H9 (cell line): ENCODE measurements at regions not wholly inside any gene's neighbourhood (a gene's known extent, or its start where the extent isn't known, plus 50 kb on each side); places are given as distances from the start of the nearest gene placed in this dataset.

Experiments used
- DNase-seq: peaks from one replicate; pipeline ENCODE4 v3.0.0-alpha.2; 2017
- H2AFZ ChIP-seq: one replicate; pipeline ENCODE4 v1.6.1; 2013; ENCODE audit warnings: mild to moderate bottlenecking, low read length, control low read depth, moderate library complexity
- H2AK5ac ChIP-seq: 2 replicates; pipeline ENCODE4 v1.6.1; 2013; ENCODE audit warnings: low read length, control low read depth, mixed read lengths; ENCODE audit not compliant: insufficient read length
- H2BK120ac ChIP-seq: one replicate; pipeline ENCODE4 v1.6.1; 2013; ENCODE audit warnings: low read depth, mild to moderate bottlenecking, low read length, control low read depth, inconsistent platforms; ENCODE audit not compliant: poor library complexity, severe bottlenecking
- H2BK12ac ChIP-seq: 2 replicates; pipeline ENCODE4 v1.6.1; 2013; ENCODE audit warnings: low read length, control low read depth, mixed read lengths, low read depth; ENCODE audit not compliant: insufficient read length
- H2BK15ac ChIP-seq: 2 replicates; pipeline ENCODE4 v1.6.1; 2013; ENCODE audit warnings: low read depth, low read length, control low read depth
- H2BK20ac ChIP-seq: one replicate; pipeline ENCODE4 v1.6.1; 2013; ENCODE audit warnings: low read depth, mild to moderate bottlenecking, low read length, control low read depth, inconsistent platforms; ENCODE audit not compliant: poor library complexity, severe bottlenecking
- H2BK5ac ChIP-seq: 2 replicates; pipeline ENCODE4 v1.6.1; 2013; ENCODE audit warnings: low read length, control low read depth, mixed read lengths; ENCODE audit not compliant: insufficient read length
- H3K14ac ChIP-seq: 2 replicates; pipeline ENCODE4 v1.6.1; 2013; ENCODE audit warnings: low read length, control low read depth; ENCODE audit not compliant: insufficient read depth
- H3K18ac ChIP-seq: 2 replicates; pipeline ENCODE4 v1.6.1; 2013; ENCODE audit warnings: low read depth, mild to moderate bottlenecking, mixed read lengths, low read length, control low read depth; ENCODE audit not compliant: insufficient read length
- H3K23ac ChIP-seq: 2 replicates; pipeline ENCODE4 v1.6.1; 2013; ENCODE audit warnings: low read length, control low read depth, mixed read lengths, low read depth; ENCODE audit not compliant: insufficient read length
- H3K23me2 ChIP-seq: 2 replicates; pipeline ENCODE4 v1.6.1; 2013; ENCODE audit warnings: low read depth, mild to moderate bottlenecking, mixed read lengths, low read length, control low read depth; ENCODE audit not compliant: insufficient read length, poor library complexity, severe bottlenecking
- H3K27ac ChIP-seq: 2 replicates; pipeline ENCODE4 v1.5.1; 2013; ENCODE audit warnings: low read length, control low read depth, mixed read lengths, low read depth; ENCODE audit not compliant: insufficient read length
- H3K27me3 ChIP-seq: 2 replicates; pipeline ENCODE4 v1.6.1; 2013; ENCODE audit warnings: low read length, control low read depth, inconsistent platforms; ENCODE audit not compliant: insufficient read depth
- H3K4ac ChIP-seq: 2 replicates; pipeline ENCODE4 v1.6.1; 2013; ENCODE audit warnings: low read depth, mild to moderate bottlenecking, control low read depth, inconsistent platforms, low read length, moderate library complexity
- H3K4me1 ChIP-seq: 2 replicates; pipeline ENCODE4 v1.6.1; 2013; ENCODE audit warnings: low read length, control low read depth, inconsistent platforms; ENCODE audit not compliant: insufficient read depth
- H3K4me2 ChIP-seq: 2 replicates; pipeline ENCODE4 v1.6.1; 2013; ENCODE audit warnings: low read length, control low read depth, mixed read lengths; ENCODE audit not compliant: insufficient read length, insufficient read depth
- H3K56ac ChIP-seq: 2 replicates; pipeline ENCODE4 v1.6.1; 2013; ENCODE audit warnings: low read depth, mild to moderate bottlenecking, mixed read lengths, low read length, control low read depth; ENCODE audit not compliant: insufficient read length
- H3K79me1 ChIP-seq: 2 replicates; pipeline ENCODE4 v1.6.1; 2013; ENCODE audit warnings: low read depth, mild to moderate bottlenecking, moderate library complexity, low read length, control low read depth, inconsistent platforms; ENCODE audit not compliant: insufficient read depth, poor library complexity, severe bottlenecking
- H3K79me2 ChIP-seq: 2 replicates; pipeline ENCODE4 v1.6.1; 2013; ENCODE audit warnings: low read length, control low read depth, inconsistent platforms; ENCODE audit not compliant: insufficient read depth
- H3K9ac ChIP-seq: 2 replicates; pipeline ENCODE4 v1.6.1; 2013; ENCODE audit warnings: low read length, control low read depth, mixed read lengths; ENCODE audit not compliant: insufficient read length; ENCODE audit errors: extremely low read depth
- H3K9me3 ChIP-seq: one replicate; pipeline ENCODE4 v1.6.1; 2013; ENCODE audit warnings: low read depth, low read length, inconsistent platforms; ENCODE audit not compliant: control insufficient read depth
- H3T11ph ChIP-seq: one replicate; pipeline ENCODE4 v1.6.1; 2013; ENCODE audit warnings: mild to moderate bottlenecking, low read length, control low read depth, inconsistent platforms
- H4K20me1 ChIP-seq: one replicate; pipeline ENCODE4 v1.6.1; 2013; ENCODE audit not compliant: control insufficient read depth, insufficient read length, insufficient read depth
- H4K5ac ChIP-seq: 2 replicates; pipeline ENCODE4 v1.6.1; 2013; ENCODE audit warnings: low read depth, mild to moderate bottlenecking, mixed read lengths, low read length, control low read depth; ENCODE audit not compliant: insufficient read length
- H4K8ac ChIP-seq: replicated peaks from 2 replicates; pipeline ENCODE4 v1.6.1; 2013; ENCODE audit warnings: low read length, control low read depth, mixed read lengths, low read depth; ENCODE audit not compliant: insufficient read length
- H4K91ac ChIP-seq: 2 replicates; pipeline ENCODE4 v1.6.1; 2013; ENCODE audit warnings: low read depth, mild to moderate bottlenecking, moderate library complexity, mixed read lengths, low read length, control low read depth; ENCODE audit not compliant: insufficient read length
- H3K27ac Mint-ChIP-seq, 3 experiments: 2 replicates in 2 of 3; 3 replicates in 1 of 3; pipeline ENCODE4 v1.8.0; 2020 to 2021; ENCODE audit warnings: mixed read lengths in 3 of 3, mild to moderate bottlenecking in 1 of 3, moderate library complexity in 1 of 3
- H3K27me3 Mint-ChIP-seq: 2 replicates; pipeline ENCODE4 v1.8.0; 2021; ENCODE audit warnings: low read depth, mild to moderate bottlenecking, moderate library complexity, mixed read lengths
- H3K36me3 Mint-ChIP-seq, 3 experiments: 2 replicates in 2 of 3; 3 replicates in 1 of 3; pipeline ENCODE4 v1.8.0; 2020 to 2021; ENCODE audit warnings: low read depth in 3 of 3, mixed read lengths in 3 of 3; ENCODE audit not compliant: insufficient read depth in 1 of 3
- H3K4me1 Mint-ChIP-seq, 2 experiments: 2 replicates each; pipeline ENCODE4 v1.8.0; 2020; ENCODE audit warnings: mixed read lengths in 2 of 2
- H3K4me3 Mint-ChIP-seq, 2 experiments: 2 replicates in 1 of 2; 3 replicates in 1 of 2; pipeline ENCODE4 v1.8.0; 2020 to 2021; ENCODE audit warnings: mild to moderate bottlenecking in 2 of 2, mixed read lengths in 2 of 2, moderate library complexity in 1 of 2
- H3K9me3 Mint-ChIP-seq, 2 experiments: 2 replicates in 1 of 2; 3 replicates in 1 of 2; pipeline ENCODE4 v1.8.0; 2020; ENCODE audit warnings: mild to moderate bottlenecking in 2 of 2, mixed read lengths in 2 of 2, moderate library complexity in 1 of 2
- CTCF ChIP-seq: fragments of 200-600 bp; sonication (generic); conservative IDR thresholded peaks from 3 replicates; pipeline ENCODE4 v1.8.0; 2021; ENCODE audit warnings: antibody characterized with exemption, mild to moderate bottlenecking
- WGBS: extraction: QIAGEN DNeasy Blood & Tissue Kit; methylation state at CpG from one replicate; pipeline ENCODE4 v1.1.7; 2013; ENCODE audit warnings: missing lambda C conversion rate, low lambda C conversion rate, mixed read lengths; ENCODE audit not compliant: insufficient read length; ENCODE audit errors: extremely low coverage; 5-methylcytosine and 5-hydroxymethylcytosine counted together

DNA sequence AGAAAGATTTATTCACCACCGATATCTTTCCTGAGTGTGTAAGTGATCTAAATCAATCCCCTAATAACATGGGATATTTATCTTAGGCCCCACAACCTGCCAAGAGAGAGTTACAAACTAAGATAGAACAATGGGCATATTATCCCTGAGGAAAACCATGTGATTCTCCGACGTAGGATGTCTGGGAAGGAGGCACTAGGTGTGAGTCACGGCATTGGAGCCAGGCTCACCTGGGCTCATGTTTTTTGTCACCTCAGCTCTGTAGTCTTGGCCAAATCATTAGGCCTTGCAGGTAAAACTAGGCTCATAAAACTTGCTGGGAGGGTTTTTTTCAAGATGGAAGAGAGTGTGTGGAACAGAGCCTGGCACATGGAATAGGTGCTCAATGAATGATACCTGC lies 129.7 kb upstream of the PLEKHG7 start:
- peaks cover 2% of the 10 kb centered on the region in 2 experiments; a peak in 2 of 5 replicates for H3K9me3 Mint-ChIP-seq
- Histone ChIP-seq H2BK120ac (no peak overlapping the region), H4K91ac (no peak overlapping the region), H2AFZ (no peak overlapping the region), H2BK5ac (no peak overlapping the region), H3K9me3 (no peaks in the 10 kb centered on the region), H2AK5ac (no peak overlapping the region), H3K79me1 (no peaks in the 10 kb centered on the region), H2BK15ac (no peak overlapping the region), H4K8ac (no peak overlapping the region), H3K4me2 (no peak overlapping the region), H3K23ac (no peak overlapping the region), H3K27me3 (no peaks in the 10 kb centered on the region), H2BK20ac (no peak overlapping the region), H3K4me1 (no peaks in the 10 kb centered on the region; the same call in 1 of the 2 replicates), H4K20me1 (no peaks in the 10 kb centered on the region), H3K79me2 (no peaks in the 10 kb centered on the region), H4K5ac (no peak overlapping the region), H3K23me2 (no peaks in the 10 kb centered on the region), H3K4ac (no peak overlapping the region), H3K27ac (no peak overlapping the region), H2BK12ac (no peak overlapping the region), H3K18ac (no peak overlapping the region), H3K56ac (no peak overlapping the region), H3K9ac (no peak overlapping the region), H3K14ac (no peak overlapping the region), H3T11ph (no peak overlapping the region)
- H3K36me3 Mint-ChIP-seq = peaks cover 0 to 2% (median 0%) of the 10 kb centered on the region in 3 experiments; a peak in 1 of 7 replicates
- no peaks in the 10 kb centered on the region for H3K27me3 Mint-ChIP-seq
- H3K27ac Mint-ChIP-seq = no peak overlapping the region
- no peak overlapping the region for H3K4me3 Mint-ChIP-seq
- DNase-seq = no peak
- H3K4me1 Mint-ChIP-seq = peaks cover 2 to 6% of the 10 kb centered on the region in 2 experiments; a peak in 2 of 4 replicates
- no CpG with 5 or more reads among the region's 4 CpGs for WGBS
- no peak for TF ChIP-seq CTCF
